ENCODE measurements at regions not wholly inside any gene's neighbourhood (a gene's known extent, or its start where the extent isn't known, plus 50 kb on each side); places are given as distances from the start of the nearest gene placed in this dataset.

DNA sequence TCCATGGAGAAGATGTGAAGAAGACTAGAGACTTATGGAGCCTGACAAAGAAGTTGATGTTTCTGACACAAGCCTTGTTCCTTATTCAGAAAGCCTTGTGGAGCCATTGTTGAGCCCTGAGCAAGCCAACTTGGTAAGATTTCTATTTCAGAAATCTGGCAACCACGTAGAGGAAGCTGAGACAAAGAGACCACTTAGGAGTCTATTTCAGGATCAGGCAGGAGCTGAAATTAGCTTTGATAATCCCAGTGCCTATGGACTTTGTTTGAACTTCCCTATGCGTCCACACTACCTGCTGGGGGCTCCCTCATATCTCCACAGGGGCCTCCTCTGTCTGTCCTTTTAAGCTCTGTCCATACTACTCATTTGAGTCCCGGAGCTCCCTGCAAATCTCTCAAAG, 540.0 kb upstream of the GOT2 start:
- Mint-ChIP-seq H3K27me3 (no peaks in the 10 kb centered on the region), H3K27ac (no peak overlapping the region), H3K4me3 (no peak overlapping the region), H3K4me1 (no peaks in the 10 kb centered on the region), H3K36me3 (no peaks in the 10 kb centered on the region), H3K9me3 (no peaks in the 10 kb centered on the region)
- DNase-seq: no peak
- ATAC-seq (replicated peaks): no peak

DNA sequence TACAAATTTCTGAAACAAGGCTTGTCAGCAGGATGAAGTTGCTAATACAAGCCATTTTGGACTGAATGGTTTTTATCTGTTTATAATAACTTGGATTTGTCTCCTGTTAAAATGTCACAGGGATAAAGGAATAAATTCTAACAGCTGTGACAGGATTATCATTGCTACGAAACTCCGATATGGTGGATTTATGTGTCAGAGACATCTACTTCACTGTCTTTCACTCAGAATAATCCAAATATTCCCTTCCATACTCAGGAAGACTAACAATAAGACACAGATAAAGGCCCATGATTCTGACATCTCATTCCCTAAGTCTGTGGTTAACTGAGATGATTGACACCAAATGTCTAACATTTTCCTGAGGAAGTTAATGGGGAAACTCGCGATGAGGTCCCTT, 529.8 kb upstream of the GOT2 start:
- H3K27me3 Mint-ChIP-seq: no peaks in the 10 kb centered on the region
- no peak overlapping the region for H3K4me3 Mint-ChIP-seq
- no peak for DNase-seq
- no peaks in the 10 kb centered on the region for H3K9me3 Mint-ChIP-seq
- H3K36me3 Mint-ChIP-seq: no peaks in the 10 kb centered on the region
- no peak overlapping the region for H3K27ac Mint-ChIP-seq
- H3K4me1 Mint-ChIP-seq: peaks cover 0 to 3% of the 10 kb centered on the region in 2 donors
- no peak for ATAC-seq (replicated peaks)

GRCh38 chr16:59260892-59261291, 526.8 kb upstream of the GOT2 start:
- peaks cover 0 to 4% of the 10 kb centered on the region in 2 donors for H3K4me1 Mint-ChIP-seq
- no peak overlapping the region for H3K27ac Mint-ChIP-seq
- no peak overlapping the region for H3K4me3 Mint-ChIP-seq
- H3K36me3 Mint-ChIP-seq: no peaks in the 10 kb centered on the region
- DNase-seq (no peak), ATAC-seq (replicated peaks) (no peak)
- H3K27me3 Mint-ChIP-seq: no peaks in the 10 kb centered on the region
- no peaks in the 10 kb centered on the region for H3K9me3 Mint-ChIP-seq

DNA sequence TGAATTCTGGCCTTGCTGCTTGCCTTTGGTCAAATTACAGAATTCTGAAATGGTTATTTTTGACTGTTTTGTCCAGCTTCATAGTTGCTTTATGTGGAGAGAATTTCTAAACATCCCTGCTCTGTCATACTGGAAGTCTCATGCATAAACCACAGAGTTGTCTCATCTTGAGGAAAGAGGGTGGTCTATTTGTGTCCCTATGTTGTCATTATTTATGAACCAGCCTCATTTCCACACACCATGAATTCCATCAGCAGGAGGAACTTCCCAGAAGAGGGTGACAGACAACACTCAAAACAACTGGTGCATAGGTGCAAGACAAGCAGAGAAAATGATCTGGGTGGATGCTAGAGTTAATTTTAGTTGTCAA, 525.8 kb upstream of the GOT2 start:
- H3K4me1 Mint-ChIP-seq: peaks cover 0 to 4% of the 10 kb centered on the region in 2 donors
- no peak for DNase-seq
- H3K4me3 Mint-ChIP-seq: no peak overlapping the region
- no peak for ATAC-seq (replicated peaks)
- H3K36me3 Mint-ChIP-seq: no peaks in the 10 kb centered on the region
- H3K27me3 Mint-ChIP-seq: no peaks in the 10 kb centered on the region
- no peak overlapping the region for H3K27ac Mint-ChIP-seq
- H3K9me3 Mint-ChIP-seq: no peaks in the 10 kb centered on the region

DNA sequence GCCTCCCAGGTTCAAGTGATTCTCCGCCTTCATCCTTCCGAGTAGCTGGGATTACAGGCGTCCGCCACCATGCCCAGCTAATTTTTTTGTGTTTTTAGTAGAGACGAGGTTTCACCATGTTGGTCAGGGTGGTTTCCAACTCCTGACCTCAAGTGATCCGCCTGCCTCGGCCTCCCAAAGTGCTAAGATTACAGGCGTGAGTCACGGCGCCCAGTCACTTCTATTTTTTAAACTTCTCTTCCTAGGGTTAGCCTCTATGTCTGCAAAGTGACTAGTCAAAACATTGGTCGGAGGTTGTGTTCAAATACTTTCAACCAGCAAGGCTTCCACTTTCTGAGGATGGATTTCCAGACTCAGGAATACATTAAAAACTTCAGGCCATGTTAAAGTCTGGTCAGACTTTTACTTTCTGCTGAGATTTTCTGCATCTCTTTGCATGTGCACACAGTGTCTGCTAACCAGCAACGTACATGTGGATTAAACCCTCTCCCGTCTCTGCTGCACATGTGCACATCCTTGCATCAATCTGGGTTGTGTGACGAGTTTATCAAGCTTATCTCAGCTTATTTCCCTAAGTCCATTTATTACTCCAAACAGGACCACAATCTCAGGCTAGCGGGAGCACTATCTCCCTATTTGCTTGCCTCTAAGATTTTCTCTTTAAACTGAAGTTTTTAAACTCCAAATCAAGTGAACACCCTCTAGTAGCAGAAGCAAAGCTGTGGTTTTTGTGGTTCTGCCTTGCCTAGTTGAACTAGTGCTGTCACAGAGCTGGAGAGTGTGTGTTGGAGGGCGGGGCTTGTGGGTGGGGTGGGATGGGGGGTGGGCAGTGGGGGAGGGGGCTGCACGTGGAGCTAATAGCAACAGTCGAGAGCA, 525.2 kb upstream of the GOT2 start:
- DNase-seq (no peak), ATAC-seq (replicated peaks) (no peak)
- H3K4me1 Mint-ChIP-seq: peaks cover 0 to 4% of the 10 kb centered on the region in 2 donors
- H3K4me3 Mint-ChIP-seq: no peak overlapping the region
- H3K27me3 Mint-ChIP-seq: no peaks in the 10 kb centered on the region
- peak overlapping the region; percentile 37 for H3K27ac Mint-ChIP-seq
- H3K36me3 Mint-ChIP-seq: no peaks in the 10 kb centered on the region
- peaks cover 0 to 2% of the 10 kb centered on the region in 2 donors for H3K9me3 Mint-ChIP-seq

DNA sequence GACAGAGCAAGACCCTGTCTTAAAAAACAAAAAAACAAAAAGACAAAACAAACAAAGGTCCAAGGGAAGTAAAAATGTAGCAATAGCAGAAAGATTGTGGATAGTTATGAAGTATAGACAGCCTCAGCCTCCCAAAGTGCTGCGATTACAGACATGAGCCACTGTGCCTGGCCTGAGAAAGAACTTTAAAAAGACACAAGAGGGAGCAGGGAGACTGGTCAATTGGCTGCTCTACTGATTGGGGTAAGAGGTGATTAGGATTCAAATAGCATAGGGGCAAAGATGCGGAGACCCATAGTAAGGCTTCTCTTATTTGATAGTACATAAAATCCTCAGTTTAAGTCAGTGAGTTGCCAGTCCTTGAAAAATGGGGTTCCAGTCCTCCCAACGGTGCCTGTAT, 518.2 kb upstream of the GOT2 start:
- Mint-ChIP-seq H3K36me3 (no peaks in the 10 kb centered on the region), H3K9me3 (peaks cover 0 to 4% of the 10 kb centered on the region in 2 donors), H3K27ac (no peak overlapping the region), H3K4me3 (no peak overlapping the region), H3K4me1 (no peaks in the 10 kb centered on the region), H3K27me3 (no peaks in the 10 kb centered on the region)
- ATAC-seq (replicated peaks): no peak
- no peak for DNase-seq

- no peak for DNase-seq
- H3K27ac Mint-ChIP-seq: no peak overlapping the region
- no peaks in the 10 kb centered on the region for H3K36me3 Mint-ChIP-seq
- no peaks in the 10 kb centered on the region for H3K27me3 Mint-ChIP-seq
- ATAC-seq (replicated peaks): no peak
- no peaks in the 10 kb centered on the region for H3K4me1 Mint-ChIP-seq
- no peaks in the 10 kb centered on the region for H3K9me3 Mint-ChIP-seq
- H3K4me3 Mint-ChIP-seq: no peak overlapping the region
These were observed 514.9 kb upstream of the GOT2 start for GRCh38 chr16:59249011-59249410.

- Mint-ChIP-seq H3K4me1 (no peaks in the 10 kb centered on the region), H3K27ac (no peak overlapping the region), H3K27me3 (no peaks in the 10 kb centered on the region), H3K36me3 (no peaks in the 10 kb centered on the region), H3K9me3 (peaks cover 0 to 7% of the 10 kb centered on the region in 2 donors), H3K4me3 (no peak overlapping the region)
- ATAC-seq (replicated peaks) (no peak), DNase-seq (no peak)
These were observed 508.4 kb upstream of the GOT2 start for GRCh38 chr16:59242556-59242955.

DNA sequence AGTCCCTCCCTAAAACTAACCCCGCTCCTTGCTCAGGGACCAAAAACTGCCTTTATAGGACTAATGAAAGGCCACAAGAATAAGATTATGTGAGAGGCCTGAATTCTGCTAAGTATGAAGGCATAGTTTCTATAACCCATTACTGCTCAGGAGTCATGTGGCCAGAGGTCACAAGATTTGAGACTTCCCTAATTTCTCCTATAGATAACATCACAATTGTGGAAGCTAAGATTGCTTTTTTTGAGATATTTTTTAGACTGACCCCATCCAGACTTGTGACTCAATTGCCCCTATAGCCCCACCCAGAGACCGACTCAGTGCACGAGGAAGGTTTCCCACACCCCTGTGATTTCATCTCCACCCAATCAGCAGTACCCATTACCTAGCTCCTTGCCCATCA, 504.1 kb upstream of the GOT2 start:
- H3K4me3 Mint-ChIP-seq: no peak overlapping the region

GRCh38 chr16:59236804-59237458, 502.8 kb upstream of the GOT2 start:
- Mint-ChIP-seq H3K36me3 (no peaks in the 10 kb centered on the region), H3K27ac (no peak overlapping the region), H3K27me3 (no peaks in the 10 kb centered on the region), H3K4me3 (no peak overlapping the region), H3K9me3 (peaks cover 0 to 8% of the 10 kb centered on the region in 2 donors), H3K4me1 (no peaks in the 10 kb centered on the region)
- no peak for DNase-seq
- ATAC-seq (replicated peaks): no peak

More for the DNA sequence above, 504.1 kb upstream of the GOT2 start:
- H3K4me1 Mint-ChIP-seq: no peaks in the 10 kb centered on the region
- H3K36me3 Mint-ChIP-seq: no peaks in the 10 kb centered on the region
- ATAC-seq (replicated peaks): no peak
- no peaks in the 10 kb centered on the region for H3K27me3 Mint-ChIP-seq
- H3K27ac Mint-ChIP-seq: no peak overlapping the region
- H3K9me3 Mint-ChIP-seq: peaks cover 0 to 8% of the 10 kb centered on the region in 2 donors
- no peak for DNase-seq

DNA sequence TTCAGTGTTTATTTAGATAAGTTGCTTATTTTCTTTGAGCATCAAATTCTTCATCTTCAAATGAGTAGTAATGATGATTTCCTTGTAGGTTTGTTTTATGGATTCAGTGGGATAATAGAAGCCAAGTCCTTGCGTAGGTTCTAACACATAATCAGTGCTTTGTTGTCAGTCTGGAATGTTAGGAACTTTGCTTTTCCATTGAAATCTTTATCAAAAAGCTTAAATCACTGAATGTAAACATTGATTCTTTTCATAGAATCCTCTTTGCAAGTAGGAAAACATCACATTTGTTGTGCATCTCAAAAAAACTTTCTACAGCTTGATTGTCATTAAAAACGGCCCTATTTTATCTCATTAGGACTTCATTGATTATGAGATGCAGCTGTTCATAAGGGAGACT, 490.3 kb upstream of the GOT2 start:
- Mint-ChIP-seq H3K27me3 (no peaks in the 10 kb centered on the region), H3K4me3 (no peak overlapping the region), H3K36me3 (no peaks in the 10 kb centered on the region), H3K4me1 (no peaks in the 10 kb centered on the region), H3K9me3 (peaks cover 0 to 3% of the 10 kb centered on the region in 2 donors), H3K27ac (no peak overlapping the region)
- DNase-seq: no peak
- no peak for ATAC-seq (replicated peaks)

- Mint-ChIP-seq H3K27me3 (no peaks in the 10 kb centered on the region), H3K4me3 (no peak overlapping the region), H3K4me1 (no peaks in the 10 kb centered on the region), H3K27ac (no peak overlapping the region), H3K36me3 (no peaks in the 10 kb centered on the region), H3K9me3 (peaks cover 0 to 2% of the 10 kb centered on the region in 2 donors)
- DNase-seq (no peak), ATAC-seq (replicated peaks) (no peak)
These were observed 485.9 kb upstream of the GOT2 start for GRCh38 chr16:59220011-59220410.

DNA sequence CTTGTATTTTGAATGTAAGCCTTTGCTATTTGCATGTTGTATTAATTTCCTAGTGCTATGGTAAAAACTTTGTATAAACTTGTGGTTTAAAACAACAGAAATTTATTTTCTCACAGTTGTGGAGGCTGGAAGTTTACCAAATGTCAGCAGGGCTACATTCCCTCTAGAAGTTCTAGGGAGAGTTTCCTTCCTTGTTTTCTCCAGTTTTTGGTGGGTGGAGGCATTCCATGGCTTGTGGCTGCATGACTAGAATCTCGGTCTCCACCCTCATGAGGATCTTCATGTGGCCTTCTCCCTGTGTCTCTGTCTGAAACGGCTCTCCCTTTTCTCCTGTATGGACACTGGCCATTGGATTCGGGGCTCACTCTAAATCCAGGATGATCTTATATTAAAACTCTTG, 482.2 kb upstream of the GOT2 start:
- H3K4me3 Mint-ChIP-seq: no peak overlapping the region
- ATAC-seq (replicated peaks) (no peak), DNase-seq (no peak)
- H3K9me3 Mint-ChIP-seq: peaks cover 0 to 3% of the 10 kb centered on the region in 2 donors
- no peaks in the 10 kb centered on the region for H3K4me1 Mint-ChIP-seq
- no peaks in the 10 kb centered on the region for H3K27me3 Mint-ChIP-seq
- no peaks in the 10 kb centered on the region for H3K36me3 Mint-ChIP-seq
- H3K27ac Mint-ChIP-seq: no peak overlapping the region

DNA sequence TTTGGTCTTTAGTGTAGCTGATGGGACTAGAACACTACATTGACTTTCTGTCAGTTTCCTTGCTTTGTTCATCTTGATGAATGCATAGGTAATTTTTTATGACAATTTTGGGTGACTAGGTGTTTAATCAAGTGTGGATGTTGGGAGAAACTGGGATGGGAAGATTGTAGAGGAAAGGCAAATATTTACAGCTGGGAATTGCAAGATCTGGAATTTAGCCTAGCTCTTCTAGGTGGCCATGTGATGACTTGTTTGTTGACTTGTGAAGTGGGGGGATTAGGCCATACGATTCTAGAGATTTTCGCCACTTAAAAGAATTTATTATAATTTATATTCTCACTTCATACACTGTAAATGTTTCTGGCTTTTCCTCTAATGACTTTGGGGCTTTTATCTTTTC, 480.3 kb upstream of the GOT2 start:
- H3K4me3 Mint-ChIP-seq: no peak overlapping the region
- ATAC-seq (replicated peaks): no peak
- H3K27me3 Mint-ChIP-seq: no peaks in the 10 kb centered on the region
- H3K27ac Mint-ChIP-seq: no peak overlapping the region
- H3K4me1 Mint-ChIP-seq: no peaks in the 10 kb centered on the region
- H3K9me3 Mint-ChIP-seq: peaks cover 2 to 5% of the 10 kb centered on the region in 2 donors
- no peaks in the 10 kb centered on the region for H3K36me3 Mint-ChIP-seq
- no peak for DNase-seq

DNA sequence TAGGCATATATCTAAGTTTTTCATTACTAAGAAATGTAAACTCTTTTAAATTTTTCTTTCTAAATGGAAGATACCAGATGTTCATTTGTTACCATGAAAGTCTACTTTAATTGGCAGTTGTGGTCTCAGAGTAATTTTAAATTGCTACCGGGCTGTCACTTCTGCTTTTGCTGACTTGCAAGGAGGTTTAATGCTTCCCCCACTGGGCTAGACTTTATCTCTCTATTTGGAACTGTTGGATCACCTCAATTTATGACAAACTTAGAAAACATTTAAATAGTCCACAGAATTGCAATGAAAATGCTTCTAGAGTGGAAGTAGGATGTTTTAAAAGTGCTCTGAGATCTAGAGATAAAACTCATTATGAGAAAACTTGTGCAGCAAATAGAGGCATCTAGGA, 479.8 kb upstream of the GOT2 start:
- ATAC-seq (replicated peaks): no peak
- Mint-ChIP-seq H3K4me1 (no peaks in the 10 kb centered on the region), H3K27ac (no peak overlapping the region)

More for the DNA sequence above, 479.8 kb upstream of the GOT2 start:
- Mint-ChIP-seq H3K36me3 (no peaks in the 10 kb centered on the region), H3K27me3 (no peaks in the 10 kb centered on the region), H3K4me3 (no peak overlapping the region), H3K9me3 (peaks cover 3 to 6% of the 10 kb centered on the region in 2 donors)
- DNase-seq: no peak

Data from stimulated activated naive B cell treated with anti-CD40 and anti-IgM and Interleukin-4, amounts not matched to agents 10 μg/mL and 1 μg/mL and 100 μg/mL, for 72 hours (primary cell).